Keratinocyte (primary cell): ENCODE measurements at regions not wholly inside any gene's neighbourhood (a gene's known extent, or its start where the extent isn't known, plus 50 kb on each side); places are given as distances from the start of the nearest gene placed in this dataset.

ENCODE experiments used
- EZH2 ChIP-seq: IDR thresholded peaks from one replicate; pipeline ENCODE4 v1.6.1; 2012; ENCODE audit warnings: inconsistent platforms, mild to moderate bottlenecking, low read length, moderate library complexity
- TF ChIP-seq, protein P1 (sequence below), 3 experiments: IDR thresholded peaks in 1 of 3; conservative IDR thresholded peaks in 1 of 3; optimal IDR thresholded peaks in 1 of 3; 2 replicates in 2 of 3; 3 replicates in 1 of 3; pipeline versions ENCODE3 to v1.5.1; 2011; ENCODE audit warnings: low read length in 3 of 3, mild to moderate bottlenecking in 3 of 3, moderate library complexity in 2 of 3, control low read depth in 1 of 3, inconsistent platforms in 1 of 3; ENCODE audit not compliant: insufficient read depth in 2 of 3; ENCODE audit errors: extremely low read depth in 1 of 3

DNA sequence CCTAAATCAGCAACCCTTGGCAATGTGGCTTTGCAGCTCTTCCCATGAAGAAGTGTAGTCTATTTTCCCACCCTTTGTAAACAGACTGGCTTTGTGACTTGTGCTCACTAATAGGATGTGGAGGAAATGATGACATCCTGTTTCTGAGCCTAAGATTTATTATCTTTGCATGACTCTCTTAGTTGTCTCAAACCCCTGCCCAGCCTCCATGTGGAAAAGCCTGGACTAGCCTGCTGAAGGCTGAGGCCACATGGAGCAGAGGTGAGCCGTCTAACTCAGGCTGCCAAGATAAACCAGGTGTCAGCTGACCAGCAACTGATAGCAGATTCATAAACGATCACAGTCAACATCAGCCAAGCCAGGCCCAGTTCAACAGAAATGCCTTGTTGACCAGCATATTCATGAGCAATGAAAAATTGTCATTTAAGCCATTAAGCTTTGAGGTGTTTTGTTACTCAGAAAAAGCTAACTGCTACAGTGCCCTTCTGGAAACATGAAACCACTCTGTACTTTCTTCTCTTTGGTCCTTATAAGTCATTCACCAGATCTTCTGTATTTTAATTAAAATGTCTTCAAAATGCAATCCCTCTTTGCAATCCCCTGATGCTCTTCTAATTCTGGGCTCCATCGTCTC is 586.3 kb upstream of the ANKRD30A start:
- TF ChIP-seq, protein P1, sequence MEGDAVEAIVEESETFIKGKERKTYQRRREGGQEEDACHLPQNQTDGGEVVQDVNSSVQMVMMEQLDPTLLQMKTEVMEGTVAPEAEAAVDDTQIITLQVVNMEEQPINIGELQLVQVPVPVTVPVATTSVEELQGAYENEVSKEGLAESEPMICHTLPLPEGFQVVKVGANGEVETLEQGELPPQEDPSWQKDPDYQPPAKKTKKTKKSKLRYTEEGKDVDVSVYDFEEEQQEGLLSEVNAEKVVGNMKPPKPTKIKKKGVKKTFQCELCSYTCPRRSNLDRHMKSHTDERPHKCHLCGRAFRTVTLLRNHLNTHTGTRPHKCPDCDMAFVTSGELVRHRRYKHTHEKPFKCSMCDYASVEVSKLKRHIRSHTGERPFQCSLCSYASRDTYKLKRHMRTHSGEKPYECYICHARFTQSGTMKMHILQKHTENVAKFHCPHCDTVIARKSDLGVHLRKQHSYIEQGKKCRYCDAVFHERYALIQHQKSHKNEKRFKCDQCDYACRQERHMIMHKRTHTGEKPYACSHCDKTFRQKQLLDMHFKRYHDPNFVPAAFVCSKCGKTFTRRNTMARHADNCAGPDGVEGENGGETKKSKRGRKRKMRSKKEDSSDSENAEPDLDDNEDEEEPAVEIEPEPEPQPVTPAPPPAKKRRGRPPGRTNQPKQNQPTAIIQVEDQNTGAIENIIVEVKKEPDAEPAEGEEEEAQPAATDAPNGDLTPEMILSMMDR (optimal IDR thresholded peaks at IDR 0.05 in 1 of 3, IDR thresholded peaks at IDR 0.05 in 1 of 3, conservative IDR thresholded peaks at IDR 0.05 in 1 of 3; ENCODE audit: extremely low read depth in 1 of 3, insufficient read depth in 2 of 3, low read length in 3 of 3) = peak in 1 of 3 experiments; percentile 34
- no peak for TF ChIP-seq EZH2
